Activated T-cell treated with anti-CD3 and anti-CD28 coated beads, Interleukin-2, amount 50 U/mL, for 4 hours (primary cell): ENCODE measurements at regions not wholly inside any gene's neighbourhood (a gene's known extent, or its start where the extent isn't known, plus 50 kb on each side); places are given as distances from the start of the nearest gene placed in this dataset.
"Not testable (repeated sequence)": the region's sequence is repeated elsewhere in the genome, so short reads cannot be mapped to it uniquely, and the experiment has no call there.

Experiments
- ATAC-seq, 2 donors: fragments of 200-7000 bp; cut with Tn5 transposase; one replicate each; pipeline ENCODE4 v1.10.0; 2021
- DNase-seq: peaks from one replicate; pipeline ENCODE4 v3.0.0-alpha.2; 2020
- H3K27me3 Mint-ChIP-seq: one replicate; pipeline ENCODE4 v1.8.0; 2021; ENCODE audit warnings: low read depth, mixed read lengths
- H3K36me3 Mint-ChIP-seq: one replicate; pipeline ENCODE4 v1.8.0; 2022; ENCODE audit warnings: mixed read lengths; ENCODE audit not compliant: insufficient read depth
- H3K4me1 Mint-ChIP-seq: one replicate; pipeline ENCODE4 v1.8.0; 2021; ENCODE audit warnings: low read depth, mixed read lengths
- H3K4me3 Mint-ChIP-seq: one replicate; pipeline ENCODE4 v1.8.0; 2021; ENCODE audit warnings: mild to moderate bottlenecking, moderate library complexity, mixed read lengths
- H3K9me3 Mint-ChIP-seq: one replicate; pipeline ENCODE4 v1.8.0; 2021; ENCODE audit warnings: mixed read lengths

DNA sequence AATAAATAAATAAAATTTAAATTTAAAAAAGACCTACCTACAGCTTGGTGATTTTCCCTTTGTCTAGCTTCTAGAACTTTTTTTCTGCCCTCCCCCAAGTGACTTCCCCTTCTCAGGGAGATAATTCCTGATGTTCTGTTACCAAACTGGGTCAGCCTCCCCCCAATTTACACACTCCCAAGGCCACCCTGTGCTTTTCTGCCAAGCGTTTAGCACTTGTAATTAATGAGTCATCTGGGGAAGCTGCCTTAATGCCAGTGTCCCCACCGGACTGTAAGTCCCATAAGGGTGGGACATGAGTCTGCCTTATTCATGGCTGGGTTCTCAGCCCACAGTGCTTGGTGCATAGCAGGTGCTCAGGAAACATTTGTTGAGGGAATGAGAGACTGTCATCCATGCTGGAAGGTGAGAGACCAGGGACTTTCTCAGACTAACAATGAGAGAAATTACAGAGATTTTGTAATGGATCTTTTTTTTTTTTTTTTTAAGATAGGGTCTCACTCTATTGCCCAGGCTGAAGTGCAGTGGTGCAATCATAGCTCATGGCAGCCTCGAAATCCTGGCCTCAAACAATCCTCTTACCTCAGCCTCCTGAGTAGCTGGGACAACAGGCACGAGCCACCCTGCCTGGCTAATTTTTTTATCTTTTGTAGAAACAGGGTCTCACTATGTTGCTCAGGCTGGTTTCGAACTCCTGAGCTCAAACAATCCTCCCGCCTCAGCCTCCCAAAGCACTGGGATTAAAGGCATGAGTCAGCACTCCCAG lies 106.8 kb downstream of the PHETA1 start:
- DNase-seq: no peak
- Mint-ChIP-seq H3K36me3 (no peaks in the 10 kb centered on the region), H3K4me3 (no peak overlapping the region), H3K9me3 (no peaks in the 10 kb centered on the region), H3K4me1 (no peaks in the 10 kb centered on the region), H3K27me3 (peaks cover 9% of the 10 kb centered on the region)
- ATAC-seq: no peak

DNA sequence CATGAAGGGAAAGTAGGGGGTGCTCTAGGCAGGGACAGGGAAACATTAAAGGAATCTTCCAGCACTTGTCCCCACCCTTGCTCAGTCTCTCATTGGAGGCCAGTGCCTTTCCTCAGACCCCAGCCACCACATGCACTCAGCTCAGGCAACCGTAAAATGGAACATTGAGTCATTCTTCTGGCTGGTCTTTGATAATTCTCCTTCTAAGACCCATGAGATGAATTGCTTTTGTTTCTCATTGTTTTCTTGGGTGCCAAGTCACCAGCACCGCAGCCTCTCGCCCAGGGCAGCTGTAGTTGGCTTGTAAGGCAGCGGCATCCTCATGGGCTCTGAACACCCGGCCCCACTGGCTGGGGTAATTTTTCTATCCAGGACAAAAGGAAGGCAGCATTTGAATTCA lies 108.2 kb downstream of the PHETA1 start:
- Mint-ChIP-seq H3K36me3 (no peaks in the 10 kb centered on the region), H3K27me3 (peaks cover 9% of the 10 kb centered on the region), H3K4me1 (no peaks in the 10 kb centered on the region), H3K9me3 (no peaks in the 10 kb centered on the region), H3K4me3 (no peak overlapping the region)
- DNase-seq (no peak), ATAC-seq (no peak)

GRCh38 chr12:111259231-111259630 lies 109.7 kb downstream of the PHETA1 start:
- ATAC-seq (no peak), DNase-seq (no peak)
- no peaks in the 10 kb centered on the region for H3K4me1 Mint-ChIP-seq
- no peaks in the 10 kb centered on the region for H3K9me3 Mint-ChIP-seq
- H3K4me3 Mint-ChIP-seq: no peak overlapping the region
- peaks cover 9% of the 10 kb centered on the region for H3K27me3 Mint-ChIP-seq
- no peaks in the 10 kb centered on the region for H3K36me3 Mint-ChIP-seq

DNA sequence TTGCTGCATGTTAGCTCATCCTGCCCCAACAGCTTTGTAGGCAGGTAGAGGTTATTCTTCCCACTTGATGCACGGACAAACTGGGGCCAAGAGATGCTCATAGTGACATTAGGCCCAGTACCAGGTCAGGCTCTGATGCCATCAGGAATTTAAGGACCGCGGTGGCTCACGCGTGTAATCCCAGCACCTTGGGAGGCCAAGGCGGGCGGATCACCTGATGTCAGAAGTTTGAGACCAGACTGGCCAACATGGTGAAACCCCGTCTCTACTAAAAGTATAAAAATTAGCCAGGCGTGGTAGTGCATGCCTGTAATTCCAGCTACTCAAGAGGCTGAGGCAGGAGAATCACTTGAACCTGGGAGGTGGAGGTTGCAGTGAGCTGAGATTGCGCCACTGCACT lies 110.8 kb downstream of the PHETA1 start:
- not testable (repeated sequence) for H3K27me3 Mint-ChIP-seq, H3K4me1 Mint-ChIP-seq, ATAC-seq, H3K36me3 Mint-ChIP-seq, H3K9me3 Mint-ChIP-seq, H3K4me3 Mint-ChIP-seq, DNase-seq

- no peak for DNase-seq
- ATAC-seq: no peak
- H3K4me3 Mint-ChIP-seq: no peak overlapping the region
- H3K4me1 Mint-ChIP-seq: no peaks in the 10 kb centered on the region
- no peaks in the 10 kb centered on the region for H3K9me3 Mint-ChIP-seq
- peaks cover 3% of the 10 kb centered on the region for H3K27me3 Mint-ChIP-seq
- no peaks in the 10 kb centered on the region for H3K36me3 Mint-ChIP-seq
Measured at GRCh38 chr12:111257435-111257902, 111.4 kb downstream of the PHETA1 start.

GRCh38 chr12:111256629-111257434 lies 112.1 kb downstream of the PHETA1 start:
- Mint-ChIP-seq H3K4me3 (no peak overlapping the region), H3K9me3 (no peaks in the 10 kb centered on the region), H3K27me3 (peaks cover under 1% of the 10 kb centered on the region), H3K4me1 (no peaks in the 10 kb centered on the region), H3K36me3 (no peaks in the 10 kb centered on the region)
- no peak for ATAC-seq
- no peak for DNase-seq

DNA sequence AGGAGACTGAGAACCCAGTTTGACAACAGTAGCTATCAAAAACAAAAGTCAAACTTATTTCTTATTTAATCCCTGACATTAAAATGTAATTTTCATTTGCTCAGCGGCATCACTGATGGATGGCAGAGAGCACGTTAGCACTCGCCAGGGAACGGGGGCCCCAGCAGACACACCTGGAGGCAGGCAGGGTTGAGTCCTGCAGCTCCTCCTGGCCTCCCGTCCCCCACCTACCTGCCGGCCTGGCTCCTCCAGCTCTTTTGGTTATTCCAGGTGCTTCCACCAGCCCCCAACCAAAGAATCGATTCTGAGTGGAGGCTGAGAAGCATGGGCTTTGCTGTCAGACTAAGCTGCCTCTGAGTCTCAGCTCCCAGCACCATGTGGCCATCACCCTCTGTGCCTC lies 113.6 kb downstream of the PHETA1 start:
- no peak for DNase-seq
- Mint-ChIP-seq H3K4me1 (no peaks in the 10 kb centered on the region), H3K36me3 (no peaks in the 10 kb centered on the region), H3K27me3 (no peaks in the 10 kb centered on the region), H3K4me3 (no peak overlapping the region), H3K9me3 (no peaks in the 10 kb centered on the region)
- no peak for ATAC-seq

GRCh38 chr12:111254106-111254505 lies 114.8 kb downstream of the PHETA1 start:
- no peaks in the 10 kb centered on the region for H3K36me3 Mint-ChIP-seq
- DNase-seq (no peak), ATAC-seq (no peak)
- H3K4me3 Mint-ChIP-seq: no peak overlapping the region
- no peaks in the 10 kb centered on the region for H3K27me3 Mint-ChIP-seq
- H3K9me3 Mint-ChIP-seq: no peaks in the 10 kb centered on the region
- no peaks in the 10 kb centered on the region for H3K4me1 Mint-ChIP-seq

DNA sequence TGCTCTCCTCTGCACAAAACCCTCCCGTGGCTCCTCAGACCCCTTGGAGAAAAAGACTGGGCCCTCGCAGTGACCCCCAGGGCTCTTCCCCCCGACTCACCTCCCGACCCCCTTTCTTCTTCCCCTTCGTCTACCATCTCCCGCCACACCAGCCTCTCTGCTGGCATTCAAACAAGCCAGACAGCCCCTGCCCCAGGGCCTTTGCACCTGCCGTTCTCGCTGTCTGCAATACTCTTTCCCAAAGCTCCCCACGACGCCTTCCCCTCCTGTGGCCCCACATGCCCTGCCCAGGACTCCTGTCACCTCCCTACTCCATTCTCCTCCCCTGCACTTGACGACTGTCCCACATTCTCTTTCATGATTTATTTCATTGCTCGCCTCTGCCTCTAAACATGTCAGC lies 115.7 kb downstream of the PHETA1 start:
- no peak overlapping the region for H3K4me3 Mint-ChIP-seq
- H3K4me1 Mint-ChIP-seq: no peaks in the 10 kb centered on the region
- no peaks in the 10 kb centered on the region for H3K36me3 Mint-ChIP-seq
- DNase-seq (no peak), ATAC-seq (no peak)
- no peaks in the 10 kb centered on the region for H3K9me3 Mint-ChIP-seq
- no peaks in the 10 kb centered on the region for H3K27me3 Mint-ChIP-seq

DNA sequence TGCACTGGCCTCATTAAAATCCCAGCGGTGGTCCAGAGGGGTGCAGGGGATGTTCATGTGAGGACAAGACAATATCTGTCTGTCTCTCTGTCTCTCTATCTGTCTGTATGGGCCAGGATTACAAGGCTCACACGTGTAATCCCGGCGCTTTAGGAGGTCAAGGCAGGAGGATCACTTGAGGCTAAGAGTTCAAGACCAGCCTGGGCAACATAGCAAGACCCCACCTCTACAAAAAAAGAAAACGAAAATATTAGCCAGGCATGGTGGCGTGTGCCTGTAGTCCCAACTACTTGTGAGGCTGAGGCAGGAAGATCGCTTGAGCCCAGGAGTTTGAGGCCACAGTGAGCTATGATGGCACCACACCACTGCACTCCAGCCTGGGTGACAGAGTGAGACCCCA lies 117.1 kb downstream of the PHETA1 start:
- no peak for DNase-seq
- H3K9me3 Mint-ChIP-seq: no peaks in the 10 kb centered on the region
- H3K36me3 Mint-ChIP-seq: no peaks in the 10 kb centered on the region
- no peak overlapping the region for H3K4me3 Mint-ChIP-seq
- ATAC-seq: no peak
- H3K27me3 Mint-ChIP-seq: no peaks in the 10 kb centered on the region
- no peaks in the 10 kb centered on the region for H3K4me1 Mint-ChIP-seq

GRCh38 chr12:111251058-111251730 lies 117.7 kb downstream of the PHETA1 start:
- no peaks in the 10 kb centered on the region for H3K36me3 Mint-ChIP-seq
- H3K4me3 Mint-ChIP-seq: no peak overlapping the region
- no peaks in the 10 kb centered on the region for H3K4me1 Mint-ChIP-seq
- no peaks in the 10 kb centered on the region for H3K27me3 Mint-ChIP-seq
- H3K9me3 Mint-ChIP-seq: no peaks in the 10 kb centered on the region
- DNase-seq (no peak), ATAC-seq (no peak)

DNA sequence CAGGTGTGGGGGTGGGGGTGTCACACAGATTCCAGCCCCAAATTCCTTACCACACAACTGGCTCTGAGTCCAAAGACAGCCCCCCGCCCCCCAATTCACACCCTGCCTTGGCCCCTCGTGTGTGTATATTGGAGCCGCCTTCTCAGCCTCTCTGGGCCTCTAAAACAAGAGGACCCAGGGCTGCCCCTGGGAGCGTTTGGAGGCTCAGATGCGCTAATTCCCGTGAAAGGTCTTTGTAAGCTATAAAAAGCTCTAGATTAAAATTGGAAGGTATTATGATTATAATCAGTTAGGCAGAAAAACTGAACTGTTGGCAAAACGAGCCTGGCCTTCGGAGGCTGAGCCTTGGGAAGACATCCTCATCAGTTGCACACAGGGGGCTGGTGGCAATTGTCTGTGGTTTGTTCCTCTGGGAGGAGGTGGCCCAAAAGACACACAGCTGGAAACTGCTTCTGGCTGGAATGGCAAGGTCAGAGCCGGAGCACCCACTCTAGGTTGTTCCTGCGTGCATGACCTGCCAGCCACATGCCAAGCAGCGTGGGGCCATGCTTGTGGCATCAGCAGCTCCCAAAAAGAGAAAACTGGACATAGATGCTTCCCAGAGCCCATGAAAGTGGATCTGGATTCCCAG lies 118.5 kb downstream of the PHETA1 start:
- no peaks in the 10 kb centered on the region for H3K36me3 Mint-ChIP-seq
- ATAC-seq: no peak

GRCh38 chr12:111249757-111250156 lies 119.1 kb downstream of the PHETA1 start:
- Mint-ChIP-seq H3K36me3 (no peaks in the 10 kb centered on the region), H3K9me3 (no peaks in the 10 kb centered on the region), H3K4me1 (no peaks in the 10 kb centered on the region), H3K4me3 (no peak overlapping the region), H3K27me3 (no peaks in the 10 kb centered on the region)
- ATAC-seq (no peak), DNase-seq (no peak)

More for the DNA sequence above, 118.5 kb downstream of the PHETA1 start:
- Mint-ChIP-seq H3K27me3 (no peaks in the 10 kb centered on the region), H3K4me1 (no peaks in the 10 kb centered on the region), H3K4me3 (no peak overlapping the region), H3K9me3 (no peaks in the 10 kb centered on the region)
- DNase-seq: no peak

DNA sequence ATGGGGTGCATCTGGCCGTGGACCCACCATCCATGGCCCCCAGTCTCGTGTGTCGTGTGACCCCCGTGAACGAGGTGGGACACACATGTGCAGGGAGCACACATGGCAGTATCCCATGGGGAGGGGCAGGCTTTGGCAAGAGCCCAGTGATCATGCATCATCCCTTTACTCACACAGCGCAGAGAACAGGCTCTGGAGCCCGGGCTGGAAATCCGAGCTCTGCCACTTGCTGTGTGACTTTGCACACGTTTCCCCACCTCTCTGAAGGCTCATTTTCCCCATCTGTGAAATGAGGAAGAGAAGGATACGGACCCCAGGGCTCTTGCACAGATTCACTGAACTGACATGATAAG lies 119.9 kb downstream of the PHETA1 start:
- peaks cover 5% of the 10 kb centered on the region for H3K9me3 Mint-ChIP-seq
- no peaks in the 10 kb centered on the region for H3K27me3 Mint-ChIP-seq
- no peaks in the 10 kb centered on the region for H3K4me1 Mint-ChIP-seq
- DNase-seq: no peak
- H3K4me3 Mint-ChIP-seq: no peak overlapping the region
- no peak for ATAC-seq
- H3K36me3 Mint-ChIP-seq: no peaks in the 10 kb centered on the region
